SK-N-SH (cell line): ENCODE measurements at regions not wholly inside any gene's neighbourhood (a gene's known extent, or its start where the extent isn't known, plus 50 kb on each side); places are given as distances from the start of the nearest gene placed in this dataset.

Experiments
- POLR2AphosphoS5 ChIP-seq: IDR thresholded peaks from 2 replicates; pipeline ENCODE4 v1.6.1; 2012; ENCODE audit warnings: low read depth, low read length
- REST ChIP-seq: IDR thresholded peaks from 2 replicates; pipeline ENCODE4 v1.6.1; 2012; ENCODE audit warnings: mild to moderate bottlenecking, low read depth, low read length, moderate library complexity
- TF ChIP-seq, protein P1 (sequence below): fragments of 200-600 bp; sonication (generic); IDR thresholded peaks from 2 replicates; pipeline ENCODE4 v1.6.1; 2017; ENCODE audit warnings: antibody characterized with exemption, mild to moderate bottlenecking, moderate library complexity

DNA sequence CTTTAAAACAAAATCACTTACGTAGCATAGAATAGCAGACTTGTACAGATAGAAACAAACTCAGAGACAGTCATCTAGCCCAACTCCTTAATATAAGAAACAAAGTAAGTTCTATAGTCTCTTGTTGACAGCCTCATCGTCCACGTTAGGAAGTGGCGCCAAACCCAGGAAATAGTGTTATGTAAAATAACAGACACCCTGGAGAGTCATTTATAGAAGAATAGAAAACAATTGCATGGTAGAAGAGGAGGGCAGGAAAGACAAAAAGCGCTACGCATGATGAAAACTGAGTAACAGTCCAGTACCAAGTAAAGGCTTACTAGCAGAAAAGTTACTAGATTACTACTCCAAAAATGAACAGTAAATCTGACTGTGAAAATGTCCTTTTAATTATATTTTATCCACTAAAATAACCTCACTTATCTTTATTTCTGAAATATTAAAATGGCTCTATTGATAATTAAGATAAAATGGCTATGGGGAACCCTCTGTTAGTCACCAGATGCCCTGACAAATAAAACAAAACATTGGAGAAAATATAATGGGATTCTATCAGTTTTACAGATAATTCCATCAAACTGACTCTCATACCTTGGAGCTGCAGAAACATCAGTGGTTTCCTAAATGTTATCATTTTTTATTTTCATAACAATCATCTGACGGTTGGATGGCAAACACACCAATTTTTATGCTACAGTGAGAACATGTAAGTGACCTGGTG lies 434.0 kb upstream of the C9orf72 start:
- TF ChIP-seq, protein P1, sequence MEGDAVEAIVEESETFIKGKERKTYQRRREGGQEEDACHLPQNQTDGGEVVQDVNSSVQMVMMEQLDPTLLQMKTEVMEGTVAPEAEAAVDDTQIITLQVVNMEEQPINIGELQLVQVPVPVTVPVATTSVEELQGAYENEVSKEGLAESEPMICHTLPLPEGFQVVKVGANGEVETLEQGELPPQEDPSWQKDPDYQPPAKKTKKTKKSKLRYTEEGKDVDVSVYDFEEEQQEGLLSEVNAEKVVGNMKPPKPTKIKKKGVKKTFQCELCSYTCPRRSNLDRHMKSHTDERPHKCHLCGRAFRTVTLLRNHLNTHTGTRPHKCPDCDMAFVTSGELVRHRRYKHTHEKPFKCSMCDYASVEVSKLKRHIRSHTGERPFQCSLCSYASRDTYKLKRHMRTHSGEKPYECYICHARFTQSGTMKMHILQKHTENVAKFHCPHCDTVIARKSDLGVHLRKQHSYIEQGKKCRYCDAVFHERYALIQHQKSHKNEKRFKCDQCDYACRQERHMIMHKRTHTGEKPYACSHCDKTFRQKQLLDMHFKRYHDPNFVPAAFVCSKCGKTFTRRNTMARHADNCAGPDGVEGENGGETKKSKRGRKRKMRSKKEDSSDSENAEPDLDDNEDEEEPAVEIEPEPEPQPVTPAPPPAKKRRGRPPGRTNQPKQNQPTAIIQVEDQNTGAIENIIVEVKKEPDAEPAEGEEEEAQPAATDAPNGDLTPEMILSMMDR, result no peak
- TF ChIP-seq REST (no peak), POLR2AphosphoS5 (no peak)
